HG02642 (cell line): ENCODE measurements at regions not wholly inside any gene's neighbourhood (a gene's known extent, or its start where the extent isn't known, plus 50 kb on each side); places are given as distances from the start of the nearest gene placed in this dataset.

ENCODE experiments used
- ATAC-seq: cut with Tn5 transposase; IDR thresholded peaks from one replicate; pipeline ENCODE4 v1.9.1; 2021; ENCODE audit warnings: mild to moderate bottlenecking; ENCODE audit not compliant: unreplicated experiment, poor library complexity

DNA sequence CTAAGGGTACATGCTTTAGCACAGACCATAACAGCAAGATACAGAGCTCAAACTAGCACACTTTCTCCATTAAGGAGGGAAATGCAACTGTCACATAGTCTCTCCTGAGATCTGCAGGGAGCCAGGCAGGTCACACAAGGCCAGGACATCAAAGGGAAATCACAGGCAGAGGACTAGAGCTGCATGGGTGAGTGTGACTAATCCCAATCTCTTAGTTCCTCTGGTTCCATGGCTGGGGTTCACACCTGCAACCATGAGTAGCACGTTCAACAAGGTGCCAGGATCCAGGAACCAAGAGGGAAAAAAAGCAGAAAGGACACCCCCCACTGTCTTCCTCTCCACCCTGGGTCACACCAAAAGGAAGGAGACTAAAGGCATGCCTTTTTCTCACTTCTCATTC lies 296.5 kb upstream of the STEAP1 start:
- no peak for ATAC-seq

DNA sequence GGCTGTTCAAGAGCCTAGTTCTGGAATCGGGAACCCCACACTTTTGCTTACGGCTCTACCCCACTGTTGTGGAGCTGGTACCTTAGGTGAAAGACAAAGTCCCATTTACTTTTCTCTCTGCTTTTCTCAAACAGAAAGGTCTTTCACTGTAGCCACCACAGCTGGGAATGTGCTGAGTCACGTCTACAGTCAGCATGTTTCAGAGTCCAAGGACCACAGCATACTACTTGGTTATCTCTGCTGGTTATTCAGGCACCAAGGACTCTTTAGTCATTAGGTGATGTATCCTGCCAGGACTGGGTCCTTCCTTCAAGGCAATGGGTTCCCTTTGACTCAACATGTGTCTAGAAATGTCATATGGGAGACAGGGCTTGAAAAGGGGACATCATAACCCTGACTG lies 266.8 kb upstream of the STEAP1 start:
- ATAC-seq, result no peak

DNA sequence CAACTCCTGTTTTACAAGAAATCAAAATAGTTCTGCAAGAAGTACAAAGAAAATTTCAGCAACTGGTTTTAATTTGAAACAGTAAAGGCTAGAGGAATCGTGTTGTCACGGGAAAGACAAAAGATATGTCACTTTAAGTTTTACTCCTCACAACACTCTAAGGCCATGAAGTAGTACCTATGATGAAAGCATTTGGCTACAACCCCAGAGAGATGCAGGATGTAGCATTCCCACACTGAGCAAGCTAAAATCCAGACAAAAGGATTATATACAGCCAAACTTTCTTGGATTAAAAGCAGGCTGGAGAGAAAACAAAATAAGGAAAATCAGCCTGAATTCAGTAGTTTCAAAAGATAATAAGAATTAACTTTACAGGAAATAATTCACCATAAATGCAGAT lies 245.5 kb upstream of the STEAP1 start:
- no peak for ATAC-seq

DNA sequence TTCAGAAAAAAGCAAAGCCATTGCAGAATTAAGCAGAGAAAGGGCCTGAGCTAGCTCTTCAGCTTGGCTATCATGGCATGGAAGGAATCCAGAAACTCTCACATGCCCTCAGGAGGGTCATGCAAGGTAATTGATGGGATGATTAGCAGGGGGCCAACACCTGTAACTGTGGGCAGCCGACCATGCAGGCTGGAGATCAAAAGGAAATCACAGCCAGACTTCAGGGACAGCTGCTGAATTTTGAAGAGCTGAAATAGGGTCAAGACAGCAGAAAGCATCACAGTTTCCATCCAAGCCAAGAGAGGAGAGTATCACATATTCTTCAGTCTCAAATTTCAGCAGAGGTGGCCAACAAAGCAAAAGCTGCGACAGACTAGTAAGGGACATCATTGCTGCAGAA lies 239.6 kb upstream of the STEAP1 start:
- ATAC-seq, result no peak

DNA sequence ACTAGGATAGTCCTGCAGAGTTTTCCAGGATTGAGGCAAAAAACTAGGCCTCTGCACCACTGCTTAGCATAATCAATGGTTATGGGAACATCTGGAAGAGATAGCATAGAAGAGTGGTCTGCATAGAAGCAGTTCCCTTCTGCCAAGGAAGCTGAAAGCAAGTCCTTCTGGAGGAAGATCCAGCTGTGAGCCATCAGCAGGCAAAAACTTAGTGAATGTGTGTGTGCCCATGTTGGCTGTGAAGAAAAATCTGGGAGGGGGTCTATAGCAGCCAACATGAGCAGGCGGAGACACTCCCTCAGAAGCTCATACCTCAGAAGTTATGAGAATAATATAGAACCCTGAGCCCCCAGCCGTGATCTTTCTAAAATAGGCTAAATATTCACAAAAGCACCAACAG lies 228.1 kb upstream of the STEAP1 start:
- no peak for ATAC-seq

DNA sequence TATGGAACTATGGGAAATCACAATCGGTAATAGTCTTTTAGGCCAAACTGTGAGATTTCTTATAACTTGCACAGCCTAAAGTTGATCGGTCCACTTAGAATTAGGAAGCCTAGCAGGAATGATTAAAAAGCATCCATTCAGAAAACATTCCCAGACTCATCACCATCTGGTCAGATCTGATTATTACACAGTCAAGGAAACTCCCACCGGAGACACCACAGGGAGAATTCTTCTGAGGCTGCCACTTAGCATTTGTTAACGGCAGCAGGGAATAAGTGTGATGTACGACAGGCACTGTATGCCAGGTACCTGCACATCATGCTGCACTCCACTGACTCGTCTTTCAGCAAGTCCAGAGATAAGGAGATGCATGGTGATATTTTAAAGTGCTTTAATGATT lies 227.6 kb upstream of the STEAP1 start:
- no peak for ATAC-seq

DNA sequence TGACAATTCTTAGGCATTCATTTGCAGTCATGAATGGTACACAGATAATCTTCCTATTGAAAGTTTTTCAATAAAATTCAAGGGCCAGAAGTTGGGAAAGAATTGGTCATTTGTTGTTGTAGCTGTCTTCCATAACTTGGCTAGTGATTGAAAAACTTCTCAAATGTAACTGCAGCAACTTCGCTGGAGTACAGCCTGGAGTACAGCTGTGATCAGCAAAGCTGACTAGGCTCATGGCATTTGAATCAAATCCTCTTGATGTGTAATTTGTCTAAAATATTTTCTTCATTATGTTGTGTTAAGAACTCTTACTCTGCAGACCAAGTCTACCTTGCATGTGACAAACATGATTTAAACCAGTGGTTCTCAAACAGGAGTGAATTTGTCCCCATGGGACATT lies 226.5 kb upstream of the STEAP1 start:
- ATAC-seq, result no peak

DNA sequence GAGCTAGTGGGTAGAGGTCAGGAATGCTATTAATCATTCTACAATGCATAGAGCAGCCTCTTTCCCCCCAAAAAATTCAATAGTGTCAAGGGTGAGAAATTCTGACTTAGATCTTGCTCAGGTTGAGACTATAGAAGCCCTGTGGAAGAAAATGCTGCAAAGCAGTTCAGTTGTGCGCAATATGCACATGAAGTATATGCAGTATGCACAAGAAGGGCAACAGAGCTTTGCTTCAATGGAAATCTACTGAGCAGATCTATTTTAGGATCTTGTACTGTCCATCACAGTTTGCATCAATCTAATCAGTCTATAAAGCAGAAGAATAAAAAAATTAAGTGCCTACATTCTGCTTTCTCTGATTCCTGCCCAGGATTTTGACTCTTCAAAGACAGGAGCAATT lies 225.8 kb upstream of the STEAP1 start:
- no peak for ATAC-seq

DNA sequence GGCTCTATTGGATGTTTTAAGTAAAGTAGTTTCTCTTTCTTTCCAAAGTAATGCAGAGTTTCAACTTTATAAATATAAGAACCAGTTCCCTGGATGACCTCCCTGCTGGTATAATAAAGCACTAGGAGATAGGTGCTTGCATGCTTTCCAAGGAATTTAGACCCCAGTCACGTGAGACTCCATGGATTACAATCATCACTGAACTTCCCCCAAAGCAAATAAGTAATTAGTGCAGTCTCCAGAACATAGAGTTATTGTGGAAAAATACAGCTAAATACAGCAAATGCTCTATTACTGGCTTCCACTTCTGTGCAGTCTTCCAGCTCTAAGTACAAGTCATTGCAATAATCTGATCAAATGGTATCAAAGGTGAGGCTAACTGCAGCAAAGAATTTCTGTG lies 220.2 kb upstream of the STEAP1 start:
- ATAC-seq, result no peak

DNA sequence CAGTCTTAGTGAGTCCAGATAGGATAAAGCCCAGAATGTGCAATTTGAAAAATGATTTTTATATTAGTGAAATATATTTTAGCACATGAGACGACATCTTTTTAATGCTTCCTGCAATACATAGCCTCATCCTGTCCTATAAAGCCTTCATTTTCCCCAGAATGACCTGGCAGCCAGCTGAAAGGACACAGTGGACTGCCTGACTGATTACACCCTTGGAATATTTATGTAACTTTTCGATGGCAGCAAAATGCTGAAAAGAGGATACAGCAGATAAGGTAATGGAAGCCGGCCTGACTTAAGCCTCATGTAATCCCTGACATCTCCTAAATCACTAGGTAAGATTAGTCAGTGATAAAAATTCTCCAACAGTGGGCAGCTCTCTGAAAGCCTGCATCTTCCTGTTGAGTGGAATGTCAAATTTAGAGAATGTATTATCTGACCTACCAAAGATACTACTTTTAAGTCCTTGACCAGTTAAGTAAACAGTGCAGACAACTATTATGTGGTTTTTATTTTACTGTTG lies 210.7 kb upstream of the STEAP1 start:
- no peak for ATAC-seq

DNA sequence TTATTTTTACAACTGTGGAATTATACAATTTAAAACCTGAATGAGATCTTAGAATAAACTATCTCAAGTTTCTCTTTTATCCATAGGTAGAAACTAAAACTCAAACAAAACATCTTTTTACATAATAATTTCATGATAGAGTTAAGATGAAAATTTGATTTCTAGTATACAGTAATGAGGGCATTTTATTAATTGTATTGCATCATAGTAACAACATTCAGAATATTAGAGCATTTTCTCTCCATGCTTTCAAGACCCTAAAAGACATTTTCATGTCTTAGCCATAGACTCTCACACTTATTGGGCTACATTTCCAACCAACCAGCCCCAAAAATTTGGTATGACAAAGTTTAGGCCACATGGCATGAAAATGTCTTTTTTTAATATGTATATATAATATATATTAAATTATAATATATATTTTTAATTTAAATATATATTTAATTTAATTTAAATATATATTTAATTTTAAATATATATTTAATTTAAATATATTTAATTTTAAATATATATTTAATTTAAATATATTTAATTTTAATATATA lies 195.7 kb upstream of the STEAP1 start:
- no peak for ATAC-seq

DNA sequence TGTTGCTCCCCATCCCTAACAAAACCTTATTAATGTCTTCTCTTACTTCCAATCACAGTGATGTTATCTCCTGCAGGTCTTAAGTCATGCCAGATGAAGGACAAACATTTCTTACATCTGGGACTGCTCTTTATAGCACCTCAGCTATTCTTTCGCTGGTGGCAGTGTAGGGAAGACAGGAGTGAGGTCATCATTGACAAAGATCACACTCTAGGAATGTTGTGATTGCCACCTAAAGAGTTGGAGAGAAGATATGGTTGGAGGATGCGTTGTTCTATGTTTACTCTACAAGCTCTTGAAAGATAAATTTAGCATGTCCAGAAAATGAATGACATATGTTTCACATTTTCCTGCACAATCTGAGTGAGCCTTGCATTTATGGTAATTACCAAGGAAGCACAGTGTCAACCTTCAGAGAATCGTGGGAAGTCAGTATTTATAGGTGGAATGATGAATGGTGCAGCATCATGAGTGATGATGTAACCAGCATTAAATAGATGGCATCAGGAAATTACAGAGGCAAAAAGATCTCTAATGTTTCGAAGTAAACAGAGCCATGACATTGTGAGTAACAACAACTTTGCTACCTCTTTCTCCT lies 188.1 kb upstream of the STEAP1 start:
- ATAC-seq, result no peak

DNA sequence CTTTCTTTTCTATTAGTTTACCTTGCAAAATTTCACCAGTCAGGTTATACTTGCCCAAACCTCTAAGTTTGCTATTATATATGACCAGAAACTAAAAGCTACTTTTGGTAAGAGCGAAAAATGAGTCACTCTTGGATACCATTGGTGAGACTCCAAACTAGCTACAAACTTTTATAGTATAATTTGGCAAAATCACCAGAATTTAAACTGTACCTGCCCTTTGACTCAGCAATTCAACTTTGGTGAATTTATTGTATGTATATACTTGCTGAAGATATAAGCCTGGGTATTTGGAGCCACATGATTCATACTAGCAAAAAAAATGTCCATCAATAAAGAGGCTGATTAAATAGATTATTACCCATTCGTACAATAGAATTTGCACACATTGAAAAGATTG lies 178.7 kb upstream of the STEAP1 start:
- no peak for ATAC-seq

DNA sequence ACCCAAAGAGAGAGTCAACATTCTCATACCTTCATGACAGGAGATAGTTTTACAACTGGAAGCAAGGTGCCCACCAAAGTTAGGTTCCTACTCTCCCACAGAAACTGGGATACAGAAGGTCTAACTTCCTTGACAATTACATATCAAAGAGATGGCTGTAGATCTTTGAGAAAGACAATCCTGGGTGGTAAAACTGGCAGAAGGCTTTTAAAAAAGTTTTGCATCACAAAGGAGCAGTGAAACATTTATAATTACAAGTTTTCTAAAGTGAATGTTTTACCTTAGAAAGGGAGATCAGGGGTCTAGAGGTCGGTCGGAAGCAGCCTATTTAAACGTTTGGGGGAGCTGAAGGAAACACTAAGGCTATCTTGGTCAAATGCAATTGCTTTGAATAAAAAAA lies 166.6 kb upstream of the STEAP1 start:
- no peak for ATAC-seq

DNA sequence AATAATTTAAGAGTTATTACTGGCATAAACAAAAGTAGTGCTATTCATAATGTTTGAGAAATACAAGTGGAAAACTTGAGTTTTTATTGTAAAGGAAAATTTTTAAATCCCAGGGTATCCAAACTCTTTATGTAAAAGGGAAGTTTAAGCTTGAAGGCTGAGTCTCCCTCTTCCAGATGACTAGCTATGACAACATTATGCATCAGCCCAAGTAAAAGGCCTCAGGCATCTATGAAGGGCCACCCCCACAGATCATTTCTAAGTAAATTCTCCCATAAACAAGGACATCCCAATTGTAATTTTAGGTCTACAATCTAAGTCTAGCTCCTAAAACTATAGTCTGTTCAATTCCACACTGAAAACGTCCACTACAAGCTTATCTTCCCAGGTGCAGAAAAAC lies 166.2 kb upstream of the STEAP1 start:
- no peak for ATAC-seq

DNA sequence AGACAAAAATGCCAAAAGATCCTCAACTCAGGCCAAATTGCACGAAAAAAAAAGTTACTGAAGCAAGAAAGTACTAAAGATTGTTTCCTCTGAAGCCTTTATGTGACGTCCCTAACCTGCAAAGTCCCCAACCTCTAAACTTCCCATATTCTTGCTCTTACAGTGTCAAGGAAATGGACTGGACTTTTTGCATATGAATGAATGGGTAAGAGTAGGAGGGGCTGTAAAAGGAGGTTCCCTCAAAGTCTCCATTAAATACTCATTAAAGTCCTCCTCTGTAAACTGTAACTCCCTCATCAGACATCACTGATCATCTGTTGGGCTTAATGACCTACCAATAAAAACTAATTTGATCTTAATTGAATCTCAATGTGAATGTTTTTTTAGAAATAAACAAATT lies 164.8 kb upstream of the STEAP1 start:
- no peak for ATAC-seq

DNA sequence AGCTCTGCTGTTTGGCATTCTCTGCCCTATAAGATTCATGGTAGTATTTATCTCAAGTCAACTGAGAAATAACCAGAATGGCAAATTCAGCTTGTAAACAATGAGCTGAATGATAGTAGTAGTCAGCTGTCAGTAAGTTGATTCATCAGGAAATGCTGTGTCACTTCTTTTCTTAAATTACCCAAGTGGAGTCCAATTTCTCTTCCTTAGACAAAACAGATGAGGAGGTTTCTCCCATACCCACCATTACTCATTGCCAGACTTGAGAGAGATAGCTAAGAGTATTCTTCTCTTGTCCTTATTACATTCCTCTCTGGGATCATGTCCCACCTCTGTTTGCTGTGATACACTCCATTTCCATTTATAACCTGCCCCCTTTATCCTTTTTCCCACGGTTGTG lies 159.8 kb upstream of the STEAP1 start:
- ATAC-seq, result no peak

DNA sequence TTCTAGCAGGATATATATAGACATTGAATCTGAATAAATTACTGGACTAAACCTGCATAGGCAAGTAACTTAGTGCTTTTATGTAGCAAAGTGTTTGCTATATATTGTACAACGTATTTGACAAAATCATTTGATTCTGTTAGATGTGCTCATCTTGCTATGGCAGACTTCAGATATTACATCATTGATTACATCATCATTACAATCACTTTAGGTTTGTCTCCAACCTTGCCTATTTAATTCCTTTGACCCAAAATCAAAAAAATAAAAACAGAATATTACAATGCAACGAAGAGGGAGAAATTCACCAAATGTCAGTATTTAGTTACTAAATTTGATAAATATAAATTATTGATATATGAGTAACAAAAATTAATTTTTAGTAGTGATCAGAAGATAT lies 155.7 kb upstream of the STEAP1 start:
- no peak for ATAC-seq

DNA sequence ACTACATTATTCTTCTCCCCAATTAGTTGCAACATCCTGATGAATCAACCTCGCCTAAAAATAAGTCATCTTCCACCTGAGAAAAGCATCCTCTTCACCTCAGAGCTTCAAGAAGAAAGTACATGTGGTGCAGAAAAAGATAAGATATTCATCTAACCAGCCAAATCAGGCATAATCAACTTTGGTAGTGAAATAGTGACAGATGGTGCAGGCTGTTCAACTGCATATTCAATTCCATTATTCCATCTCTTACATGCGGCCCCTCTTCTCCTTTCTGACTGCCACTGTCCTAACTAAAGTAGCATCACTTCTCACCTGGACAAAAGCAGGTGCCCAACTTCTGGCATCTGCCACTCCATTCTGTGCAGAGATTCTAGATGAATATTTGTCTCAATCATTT lies 148.4 kb upstream of the STEAP1 start:
- no peak for ATAC-seq

DNA sequence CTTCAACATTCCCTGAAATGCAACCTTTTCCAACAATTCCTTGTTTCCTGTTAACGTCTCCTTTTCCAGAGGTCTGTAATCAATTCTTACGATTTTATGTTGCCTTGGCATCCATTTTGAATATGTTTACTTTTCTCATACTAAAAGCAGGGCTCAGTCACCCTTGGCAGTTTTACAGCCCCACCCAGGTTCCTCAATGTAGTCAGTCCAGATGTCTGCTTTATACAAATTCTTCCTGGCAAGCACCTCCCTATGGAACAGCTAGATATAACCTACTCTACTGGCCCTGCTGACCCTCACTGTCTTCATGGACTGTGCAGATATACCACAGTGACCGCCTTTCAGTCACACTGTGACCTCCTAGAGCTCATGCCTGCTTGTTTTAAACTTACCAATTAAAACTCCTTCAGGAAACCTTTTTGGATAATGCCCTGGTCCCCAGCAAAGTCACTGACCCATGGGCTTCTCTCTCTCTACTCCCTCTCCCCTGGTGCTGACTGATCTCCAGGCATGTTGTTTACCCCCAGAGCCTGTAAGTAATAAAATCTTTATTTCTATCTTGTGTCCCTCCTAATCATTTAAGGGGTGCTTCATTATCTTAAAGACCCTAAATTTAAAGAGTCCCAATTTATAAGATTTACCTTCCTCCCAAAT lies 147.1 kb upstream of the STEAP1 start:
- ATAC-seq, result no peak

DNA sequence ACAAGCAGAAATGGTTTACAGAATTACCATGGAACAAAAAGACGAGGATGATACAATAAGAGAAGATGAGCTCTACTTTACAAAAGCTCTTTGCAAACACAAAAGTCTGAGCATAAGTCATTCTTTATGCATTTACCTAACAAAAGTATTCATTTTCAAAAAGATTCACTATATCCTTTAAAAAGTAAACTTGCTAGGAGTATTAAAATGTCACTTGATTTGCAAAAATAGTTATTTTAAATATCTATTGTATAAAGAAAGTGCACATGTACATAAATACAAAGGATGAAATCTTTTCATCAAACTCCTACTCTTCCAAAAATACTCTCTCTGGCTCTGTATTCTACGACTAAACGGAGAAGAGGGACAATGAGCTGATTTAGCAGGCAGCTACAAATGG lies 146.4 kb upstream of the STEAP1 start:
- no peak for ATAC-seq

DNA sequence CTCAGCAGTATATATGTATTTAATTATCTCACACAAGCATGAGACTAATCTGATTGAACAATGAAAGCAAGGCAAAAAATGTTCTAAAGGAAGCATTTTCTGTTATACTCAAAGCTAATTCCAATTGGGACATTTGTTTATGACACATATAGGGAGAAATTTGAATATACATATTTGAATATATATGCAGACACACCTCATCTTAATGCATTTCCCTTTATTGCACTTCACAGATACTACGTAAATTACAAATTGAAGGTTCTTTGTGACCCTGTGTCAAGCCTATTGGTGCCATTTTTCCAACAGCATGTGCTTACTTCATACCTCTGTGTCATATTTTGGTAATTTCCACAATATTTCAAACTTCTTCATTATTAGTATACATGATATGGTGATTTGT lies 132.1 kb upstream of the STEAP1 start:
- ATAC-seq, result no peak
